Stimulated activated CD8-positive, alpha-beta memory T cell treated with anti-CD3 and anti-CD28 coated beads, Interleukin-15, amount 100 ng/mL, for 4 hours (primary cell): ENCODE measurements at regions not wholly inside any gene's neighbourhood (a gene's known extent, or its start where the extent isn't known, plus 50 kb on each side); places are given as distances from the start of the nearest gene placed in this dataset.
"Not testable (repeated sequence)": the region's sequence is repeated elsewhere in the genome, so short reads cannot be mapped to it uniquely, and the experiment has no call there.

Experiments
- DNase-seq, 2 donors: peaks; one replicate each; pipeline ENCODE4 v3.0.0-alpha.2; 2020; ENCODE audit warnings: low read depth in 2 of 2

DNA sequence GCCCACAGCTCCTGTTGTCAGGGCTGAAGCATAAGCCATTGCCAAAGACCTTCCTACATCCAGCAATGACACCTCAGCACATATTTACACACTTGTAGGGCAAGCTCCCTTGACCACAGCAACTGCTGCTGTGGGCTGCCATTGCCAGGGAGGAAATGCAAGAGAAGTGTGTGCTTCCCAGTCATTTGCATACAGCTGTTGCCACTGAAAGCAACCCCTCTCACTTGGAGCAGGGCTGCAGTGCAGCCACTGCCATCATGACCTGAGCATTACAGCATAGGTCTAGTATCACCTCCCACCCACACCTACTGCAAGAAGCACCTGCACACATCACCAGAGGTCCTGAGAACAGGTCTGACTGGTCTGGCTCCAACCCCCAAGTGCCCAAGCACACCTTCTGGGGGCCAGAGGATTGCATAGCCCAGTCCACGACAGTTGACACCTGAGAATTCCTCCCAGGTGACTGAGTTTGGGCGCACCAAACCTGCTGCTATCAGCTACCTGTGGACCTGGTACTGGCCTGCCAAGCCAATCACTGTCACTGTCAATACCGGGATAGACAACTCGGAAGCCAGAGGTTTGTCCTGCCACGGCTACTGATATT is 636.5 kb upstream of the SLIT2 start:
- DNase-seq: no peak

- no peak for DNase-seq
Observed at GRCh38 chr4:19614171-19614570, 637.5 kb upstream of the SLIT2 start.

DNA sequence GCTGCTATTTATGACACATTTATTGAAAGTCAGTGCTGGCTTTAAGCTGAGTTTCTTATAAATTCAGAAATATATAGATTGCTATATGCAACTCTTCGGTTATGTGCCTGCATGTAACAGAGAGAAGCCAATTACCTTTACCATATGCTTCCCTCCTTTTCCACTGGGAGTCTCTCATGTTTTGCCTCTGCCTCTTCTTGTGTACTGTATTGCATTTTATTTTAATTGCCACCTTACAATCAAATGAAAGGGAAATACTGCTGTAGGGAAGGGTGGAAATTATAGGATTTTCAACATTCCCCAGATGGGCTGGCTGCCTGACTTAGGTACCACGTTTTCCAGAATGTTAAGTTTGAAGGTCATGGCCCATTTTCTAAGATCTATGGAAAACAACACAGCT is 655.4 kb upstream of the SLIT2 start:
- no peak for DNase-seq

DNA sequence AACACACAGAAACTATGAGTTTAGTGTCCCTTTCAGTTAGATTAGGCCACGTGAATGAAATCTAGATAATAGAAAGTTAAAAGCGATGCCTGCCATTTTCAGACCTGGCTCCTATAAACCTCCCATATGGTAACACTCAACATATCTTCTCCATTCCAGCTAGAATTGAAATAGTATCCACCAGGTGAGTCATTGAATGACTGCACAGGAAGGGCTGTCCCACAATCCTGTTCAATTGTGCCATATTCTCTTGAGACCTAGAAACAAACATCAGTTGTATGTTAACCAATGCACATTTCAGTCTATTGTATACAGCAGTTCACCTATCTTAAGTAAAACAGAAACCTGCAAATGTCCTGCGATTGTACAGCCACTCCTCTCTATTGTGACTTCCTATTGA is 659.3 kb upstream of the SLIT2 start:
- DNase-seq: no peak

DNA sequence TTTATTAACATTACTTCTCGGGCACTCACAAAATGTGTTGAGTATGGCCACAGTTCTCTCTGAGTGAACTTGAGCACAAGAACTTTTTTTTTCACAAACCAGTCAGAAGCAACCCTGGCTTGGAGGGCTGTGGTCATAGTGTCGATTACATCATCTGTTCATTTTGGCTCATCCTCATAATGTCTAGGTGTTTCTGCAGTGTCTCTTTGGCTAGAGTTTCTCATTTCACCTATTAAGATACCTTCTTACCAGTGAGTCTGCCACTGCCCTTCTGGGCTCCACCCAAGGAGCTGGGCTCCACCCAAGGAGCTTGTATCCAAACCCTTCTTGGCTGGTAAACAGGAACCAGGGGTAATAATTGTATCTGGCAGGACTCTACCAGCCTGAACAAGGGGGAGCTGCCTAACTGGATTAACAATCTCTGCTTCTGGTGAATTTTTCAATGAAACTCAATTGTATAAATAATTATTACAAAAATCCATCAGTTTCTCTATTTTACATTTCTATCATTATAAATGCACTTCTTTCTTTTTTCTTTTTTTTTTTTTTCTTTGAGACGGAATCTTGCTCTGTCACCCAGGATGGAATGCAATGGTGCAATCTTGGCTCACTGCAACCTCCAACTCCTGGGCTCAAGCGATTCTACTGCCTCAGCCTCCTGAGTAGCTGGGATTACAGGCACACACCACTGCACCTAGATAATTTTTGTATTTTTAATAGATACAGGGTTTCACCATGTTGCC is 667.7 kb upstream of the SLIT2 start:
- DNase-seq: no peak

DNA sequence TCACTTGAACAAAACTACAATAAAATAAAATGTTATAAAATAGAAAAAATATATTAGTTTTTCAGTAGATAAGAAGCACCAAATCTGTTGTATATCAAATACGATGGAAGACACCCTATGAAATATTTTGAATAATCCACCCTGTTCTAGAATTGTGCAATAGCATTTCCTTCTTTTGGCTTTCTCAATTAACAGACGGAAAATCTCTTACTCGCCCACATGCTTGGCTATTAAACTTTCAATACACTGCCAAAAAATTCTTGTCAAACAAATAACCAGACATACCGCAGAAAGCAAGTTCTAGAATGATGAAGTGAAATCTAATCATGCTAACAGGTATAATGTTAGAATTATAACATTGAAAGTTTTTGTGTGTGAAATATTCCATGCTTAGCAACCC is 671.6 kb upstream of the SLIT2 start:
- no peak for DNase-seq

DNA sequence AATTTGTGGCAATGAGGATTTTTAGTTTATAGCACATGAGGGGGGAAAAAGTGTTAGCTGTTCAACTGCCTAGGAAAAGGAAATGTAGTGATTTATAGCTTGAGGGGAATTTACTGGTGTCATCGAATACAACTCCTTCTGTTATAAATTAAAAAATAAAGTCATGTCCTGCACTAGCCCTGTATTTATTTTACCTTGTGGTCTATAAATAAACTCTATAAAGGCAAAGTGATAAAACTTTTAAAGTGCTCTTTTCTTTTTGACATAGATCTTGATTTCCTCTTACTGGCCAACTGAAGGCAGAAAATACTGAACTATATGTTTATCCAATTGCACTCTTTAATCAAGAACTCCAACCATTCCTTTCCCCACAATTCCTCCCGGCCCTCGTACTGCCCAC is 672.1 kb upstream of the SLIT2 start:
- DNase-seq: no peak

DNA sequence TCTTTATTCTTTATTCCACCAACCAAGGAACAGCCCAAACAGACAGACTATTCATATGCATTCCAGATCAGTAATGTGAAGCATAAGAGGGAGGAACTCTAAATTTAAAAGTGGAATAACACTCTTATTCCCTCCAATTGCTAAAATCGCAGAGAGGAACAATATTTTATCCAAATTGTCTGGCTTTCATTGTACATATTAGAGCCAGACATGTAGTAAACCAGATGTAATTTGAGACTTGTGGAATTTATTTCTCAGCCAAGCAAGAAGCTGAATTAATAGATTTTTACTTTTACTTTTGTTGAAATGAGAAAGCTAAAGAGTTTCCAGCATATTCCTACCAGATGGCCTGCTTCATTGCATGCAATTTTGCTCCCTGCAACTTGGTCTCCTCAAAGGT is 674.6 kb upstream of the SLIT2 start:
- no peak for DNase-seq

GRCh38 chr4:19575924-19576323 is 675.8 kb upstream of the SLIT2 start:
- no peak for DNase-seq

- no peak for DNase-seq
Observed at GRCh38 chr4:19566041-19566440, 685.7 kb upstream of the SLIT2 start.

- no peak for DNase-seq
Observed at GRCh38 chr4:19562456-19562855, 689.2 kb upstream of the SLIT2 start.

- DNase-seq: no peak
Observed at GRCh38 chr4:19557161-19557560, 694.5 kb upstream of the SLIT2 start.

DNA sequence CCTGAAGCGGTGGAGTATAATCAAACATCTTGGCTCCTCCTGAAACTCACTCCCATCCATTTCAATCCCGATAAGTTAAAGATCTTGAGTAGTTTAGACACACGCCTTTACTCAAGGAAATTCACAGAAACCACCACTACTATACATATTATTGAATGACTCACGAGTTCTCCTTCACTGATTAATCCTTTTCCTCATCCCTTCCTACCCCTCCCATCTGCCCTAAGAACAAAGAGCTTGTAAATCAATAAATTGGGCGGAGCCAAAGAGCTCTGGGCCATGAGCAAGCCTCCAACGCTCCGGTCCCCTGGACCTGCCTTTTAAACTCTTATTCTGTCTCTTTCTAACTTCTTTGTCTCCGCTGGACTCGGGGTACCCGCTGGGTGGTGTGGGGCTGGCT is 695.4 kb upstream of the SLIT2 start:
- DNase-seq: not testable (repeated sequence)

- DNase-seq: no peak
Observed at GRCh38 chr4:19547463-19547862, 704.2 kb upstream of the SLIT2 start.

DNA sequence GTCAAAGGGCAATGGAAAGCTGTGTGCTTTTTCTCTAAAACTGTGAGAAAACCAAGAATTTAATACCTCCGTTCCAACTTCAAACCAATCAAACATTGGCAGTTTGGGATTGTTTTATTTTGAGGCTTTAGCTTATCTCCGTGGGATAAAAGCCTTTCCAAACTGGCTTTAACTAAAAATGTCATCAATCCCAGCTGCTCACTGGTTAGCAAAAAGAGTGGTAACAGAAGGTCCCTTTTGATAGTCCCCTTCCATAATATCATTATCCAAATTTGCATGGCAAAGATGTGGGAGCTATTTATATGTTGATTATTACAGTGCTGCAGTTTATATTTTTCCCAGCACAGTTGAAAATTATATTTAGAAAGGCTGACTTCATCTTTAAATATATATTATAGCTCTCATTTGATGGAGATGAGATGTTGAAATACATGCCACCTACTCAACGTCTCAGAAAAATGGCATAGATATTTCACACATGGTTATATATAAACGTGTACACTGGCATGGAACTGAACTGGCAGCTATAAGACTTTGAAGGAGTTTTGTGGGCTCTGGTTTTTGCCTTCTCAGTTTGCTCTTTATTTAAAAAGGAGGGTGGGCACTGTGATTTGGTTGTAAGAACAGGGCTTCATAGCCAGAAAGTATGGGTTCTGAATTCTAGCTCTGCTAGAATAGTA is 707.1 kb upstream of the SLIT2 start:
- DNase-seq: no peak

GRCh38 chr4:19540859-19541540 is 710.7 kb upstream of the SLIT2 start:
- DNase-seq: no peak

DNA sequence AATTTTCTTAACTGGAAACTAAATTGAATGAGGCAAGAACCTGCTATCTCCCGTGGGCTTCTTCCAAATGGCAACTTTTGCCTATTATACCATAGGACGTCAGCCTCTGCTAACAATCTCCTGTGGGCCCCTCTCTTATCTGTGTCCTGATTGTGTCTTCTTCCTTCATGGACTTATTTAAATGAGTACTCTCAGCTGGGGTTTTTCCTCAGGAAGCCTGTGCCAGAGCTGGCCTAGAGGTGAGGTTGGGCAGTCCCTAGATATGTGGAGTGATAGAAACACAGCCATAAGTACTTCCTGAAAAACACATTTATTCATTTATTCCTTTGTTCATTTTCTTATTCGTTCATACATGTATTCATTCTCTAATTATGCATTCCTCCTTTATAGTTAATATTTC is 712.5 kb upstream of the SLIT2 start:
- no peak for DNase-seq

- DNase-seq: no peak
Observed at GRCh38 chr4:19534159-19534558, 717.5 kb upstream of the SLIT2 start.

- no peak for DNase-seq
Observed at GRCh38 chr4:19531906-19532848, 719.5 kb upstream of the SLIT2 start.

- DNase-seq: no peak
Observed at GRCh38 chr4:19523964-19524363, 727.7 kb upstream of the SLIT2 start.

GRCh38 chr4:19522966-19523365 is 728.7 kb upstream of the SLIT2 start:
- no peak for DNase-seq
